ENCODE measurements at regions not wholly inside any gene's neighbourhood (a gene's known extent, or its start where the extent isn't known, plus 50 kb on each side); places are given as distances from the start of the nearest gene placed in this dataset.

DNA sequence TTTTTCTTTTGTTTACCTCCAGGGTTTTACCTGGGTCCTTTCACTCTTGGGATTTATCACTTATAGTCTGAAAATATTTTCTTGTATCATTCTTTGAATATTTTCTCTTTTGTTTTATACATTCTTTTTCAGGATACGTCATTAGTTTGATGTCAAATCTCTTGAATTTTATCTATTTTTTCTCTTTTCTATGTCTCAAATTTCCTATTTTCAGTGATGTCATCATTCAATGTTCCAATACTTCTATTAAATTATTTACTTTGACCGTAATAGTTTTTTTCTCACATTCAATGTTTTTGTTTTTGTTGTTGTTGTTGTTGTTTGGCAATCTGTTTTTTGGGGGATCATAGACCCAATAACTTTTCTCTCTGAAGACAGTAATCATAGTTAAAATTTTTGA, 83.5 kb downstream of the PRR20E start:
- no peak for TF ChIP-seq POLR2AphosphoS5 (IDR thresholded peaks at IDR 0.05)
- no peak for TF ChIP-seq CTCF (IDR thresholded peaks at IDR 0.05)
- no peak for TF ChIP-seq POLR2A (IDR thresholded peaks at IDR 0.05)

All from upper lobe of left lung (tissue), 4 donors.